SK-N-SH treated with all-trans-retinoic acid at 6 μM for 48 hours (cell line): ENCODE measurements at regions not wholly inside any gene's neighbourhood (a gene's known extent, or its start where the extent isn't known, plus 50 kb on each side); places are given as distances from the start of the nearest gene placed in this dataset.

Experiments used
- ATAC-seq: fragments of 200-7000 bp; cut with Tn5 transposase; 3 replicates; pipeline ENCODE4 v1.9.1; 2020; ENCODE audit warnings: mild to moderate bottlenecking, moderate library complexity
- BACH2 ChIP-seq: fragments of 250-450 bp; sonication (Bioruptor Pico); IDR thresholded peaks from 2 replicates; pipeline ENCODE4 v1.9.0; 2021; ENCODE audit warnings: mild to moderate bottlenecking, borderline replicate concordance
- CSDC2 ChIP-seq: fragments of 250-450 bp; sonication (Bioruptor Pico); IDR thresholded peaks from 2 replicates; pipeline ENCODE4 v1.5.0; 2020; ENCODE audit warnings: mild to moderate bottlenecking, moderate library complexity
- CSRNP3 ChIP-seq: fragments of 250-450 bp; sonication (Bioruptor Pico); IDR thresholded peaks from 2 replicates; pipeline ENCODE4 v1.5.1; 2021; ENCODE audit warnings: mild to moderate bottlenecking, moderate library complexity
- ESRRG ChIP-seq: fragments of 250-450 bp; sonication (Bioruptor Pico); IDR thresholded peaks from 2 replicates; pipeline ENCODE4 v1.6.1; 2021; ENCODE audit warnings: mild to moderate bottlenecking
- OSR1 ChIP-seq: fragments of 250-450 bp; sonication (Bioruptor Pico); IDR thresholded peaks from 2 replicates; pipeline ENCODE4 v1.8.0; 2022; ENCODE audit warnings: moderate library complexity, mild to moderate bottlenecking, inconsistent platforms
- POU6F1 ChIP-seq: fragments of 250-450 bp; sonication (Bioruptor Pico); IDR thresholded peaks from 2 replicates; pipeline ENCODE4 v1.8.0; 2021; ENCODE audit warnings: low read depth, mild to moderate bottlenecking, moderate library complexity, borderline replicate concordance
- RARB ChIP-seq: fragments of 250-450 bp; sonication (Bioruptor Pico); IDR thresholded peaks from 2 replicates; pipeline ENCODE4 v1.8.0; 2021; ENCODE audit warnings: mild to moderate bottlenecking, moderate library complexity
- SNAI2 ChIP-seq: fragments of 250-450 bp; sonication (Bioruptor Pico); IDR thresholded peaks from 2 replicates; pipeline ENCODE4 v1.5.0; 2020; ENCODE audit warnings: mild to moderate bottlenecking, moderate library complexity
- TCF4 ChIP-seq: fragments of 250-450 bp; sonication (Bioruptor Pico); IDR thresholded peaks from 2 replicates; pipeline ENCODE4 v1.8.0; 2021; ENCODE audit warnings: mild to moderate bottlenecking, moderate library complexity, borderline replicate concordance
- TOX ChIP-seq: fragments of 250-450 bp; sonication (Bioruptor Pico); IDR thresholded peaks from 2 replicates; pipeline ENCODE4 v1.8.0; 2021; ENCODE audit warnings: mild to moderate bottlenecking, moderate library complexity, borderline replicate concordance
- TSHZ2 ChIP-seq: fragments of 250-450 bp; sonication (Bioruptor Pico); IDR thresholded peaks from 2 replicates; pipeline ENCODE4 v1.5.0; 2020; ENCODE audit warnings: mild to moderate bottlenecking, moderate library complexity
- ZC3H10 ChIP-seq: fragments of 250-450 bp; sonication (Bioruptor Pico); IDR thresholded peaks from 2 replicates; pipeline ENCODE4 v1.5.1; 2021; ENCODE audit warnings: mild to moderate bottlenecking, moderate library complexity
- ZFP3 ChIP-seq: fragments of 250-450 bp; sonication (Bioruptor Pico); IDR thresholded peaks from 2 replicates; pipeline ENCODE4 v1.5.0; 2020; ENCODE audit warnings: mild to moderate bottlenecking, moderate library complexity
- ZFP30 ChIP-seq: fragments of 450-650 bp; formaldehyde crosslinking; IDR thresholded peaks from 2 replicates; pipeline ENCODE4 v1.5.0; 2022; ENCODE audit warnings: mild to moderate bottlenecking, moderate library complexity
- ZNF565 ChIP-seq: fragments of 450-650 bp; formaldehyde crosslinking; conservative IDR thresholded peaks from 2 replicates; pipeline ENCODE4 v1.5.0; 2020; ENCODE audit warnings: low read depth, mild to moderate bottlenecking, moderate library complexity
- ZNF70 ChIP-seq: fragments of 450-650 bp; formaldehyde crosslinking; IDR thresholded peaks from 2 replicates; pipeline ENCODE4 v1.5.0; 2020; ENCODE audit warnings: mild to moderate bottlenecking, moderate library complexity
- ZNF8 ChIP-seq: fragments of 450-650 bp; formaldehyde crosslinking; IDR thresholded peaks from 2 replicates; pipeline ENCODE4 v1.5.0; 2020; ENCODE audit warnings: mild to moderate bottlenecking, moderate library complexity
- TF ChIP-seq, protein P1 (sequence below): fragments of 250-450 bp; sonication (Bioruptor Pico); IDR thresholded peaks from 2 replicates; pipeline ENCODE4 v1.5.1; 2020; ENCODE audit warnings: low read depth, mild to moderate bottlenecking, moderate library complexity

DNA sequence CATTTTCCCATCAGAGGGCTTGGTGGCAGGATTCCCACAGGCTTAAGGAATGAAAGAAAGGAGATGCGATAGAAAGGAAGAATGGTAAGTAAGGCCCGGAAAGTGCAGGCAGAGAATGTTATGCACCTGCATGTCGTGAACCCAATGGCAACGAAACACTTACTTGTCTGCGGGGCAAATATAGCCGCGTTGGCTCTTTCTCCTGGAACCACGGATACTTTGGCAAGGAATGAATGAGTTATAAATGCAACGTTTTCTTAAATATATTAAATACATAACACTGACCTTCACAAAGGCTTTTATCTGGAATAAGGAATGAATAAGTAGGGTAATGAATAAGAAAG lies 192.1 kb downstream of the KATNAL1 start (continued):
- TF ChIP-seq CSRNP3, result no peak
- no peak for TF ChIP-seq SNAI2 (CRISPR knock-in tag)
- no peak for TF ChIP-seq CSDC2 (CRISPR knock-in tag)
- no peak for TF ChIP-seq ZNF565 (CRISPR knock-in tag)
- TF ChIP-seq ESRRG, result no peak
- TF ChIP-seq TOX (CRISPR knock-in tag), result no peak
- TF ChIP-seq ZNF70, result no peak
- no peak for TF ChIP-seq ZC3H10 (CRISPR knock-in tag)
- no peak for TF ChIP-seq BACH2 (CRISPR knock-in tag)
- TF ChIP-seq ZFP3, result no peak

GRCh38 chr13:30114571-30115256 lies 192.6 kb downstream of the KATNAL1 start:
- TF ChIP-seq BACH2 (CRISPR knock-in tag), result no peak
- TF ChIP-seq ZFP30 (CRISPR knock-in tag), result no peak
- TF ChIP-seq TSHZ2 (CRISPR knock-in tag), result no peak
- TF ChIP-seq RARB (CRISPR knock-in tag), result no peak
- 0 out of 2 replicates have a peak, but pooled peaks have one; percentile 12 for TF ChIP-seq SNAI2 (CRISPR knock-in tag)
- TF ChIP-seq TOX (CRISPR knock-in tag), result no peak
- TF ChIP-seq, protein P1, sequence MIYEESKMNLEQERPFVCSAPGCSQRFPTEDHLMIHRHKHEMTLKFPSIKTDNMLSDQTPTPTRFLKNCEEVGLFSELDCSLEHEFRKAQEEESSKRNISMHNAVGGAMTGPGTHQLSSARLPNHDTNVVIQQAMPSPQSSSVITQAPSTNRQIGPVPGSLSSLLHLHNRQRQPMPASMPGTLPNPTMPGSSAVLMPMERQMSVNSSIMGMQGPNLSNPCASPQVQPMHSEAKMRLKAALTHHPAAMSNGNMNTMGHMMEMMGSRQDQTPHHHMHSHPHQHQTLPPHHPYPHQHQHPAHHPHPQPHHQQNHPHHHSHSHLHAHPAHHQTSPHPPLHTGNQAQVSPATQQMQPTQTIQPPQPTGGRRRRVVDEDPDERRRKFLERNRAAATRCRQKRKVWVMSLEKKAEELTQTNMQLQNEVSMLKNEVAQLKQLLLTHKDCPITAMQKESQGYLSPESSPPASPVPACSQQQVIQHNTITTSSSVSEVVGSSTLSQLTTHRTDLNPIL (CRISPR knock-in tag), result no peak
- ATAC-seq, result peak; percentile 84

GRCh38 chr13:30113983-30114570 lies 193.3 kb downstream of the KATNAL1 start:
- ATAC-seq, result no peak
- TF ChIP-seq TOX (CRISPR knock-in tag) (no peak), ZNF8 (CRISPR knock-in tag) (no peak), ZC3H10 (CRISPR knock-in tag) (no peak), ESRRG (no peak), ZNF565 (CRISPR knock-in tag) (no peak), BACH2 (CRISPR knock-in tag) (no peak), TCF4 (no peak), RARB (CRISPR knock-in tag) (no peak), TSHZ2 (CRISPR knock-in tag) (no peak), ZNF70 (no peak), OSR1 (no peak), POU6F1 (no peak), ZFP30 (CRISPR knock-in tag) (no peak)
- TF ChIP-seq, protein P1 (CRISPR knock-in tag), result no peak
